ENCODE measurements at regions not wholly inside any gene's neighbourhood (a gene's known extent, or its start where the extent isn't known, plus 50 kb on each side); places are given as distances from the start of the nearest gene placed in this dataset.

- no peak for TF ChIP-seq CTCF (IDR thresholded peaks at IDR 0.05)
- Mint-ChIP-seq H3K9me3 (peaks cover 0 to 4% of the 10 kb centered on the region in 2 donors), H3K27me3 (ENCODE audit: low read depth in 2 of 2) (peaks cover 36 to 44% of the 10 kb centered on the region in 2 donors), H3K4me3 (no peak overlapping the region), H3K36me3 (peaks cover 16% of the 10 kb centered on the region), H3K4me1 (peaks cover 13 to 14% of the 10 kb centered on the region in 2 donors), H3K27ac (no peak overlapping the region)
- ATAC-seq (no peak), DNase-seq (no peak)
- no peaks in the 10 kb centered on the region for H3K4me1 ChIP-seq (ENCODE audit: control insufficient read depth, insufficient read depth, low read length)
- peaks cover 3% of the 10 kb centered on the region for H3K27me3 ChIP-seq (ENCODE audit: control insufficient read depth, insufficient read depth, low read length)
- H3K27ac ChIP-seq (ENCODE audit: low read length), result no peak overlapping the region
- 5% methylated on average over 4 of the region's 4 CpGs for WGBS (ENCODE audit: insufficient coverage)
- H3K36me3 ChIP-seq (ENCODE audit: control insufficient read depth, insufficient read depth, low read length), result no peaks in the 10 kb centered on the region
- H3K4me3 ChIP-seq (ENCODE audit: low read length), result no peak overlapping the region
- intact Hi-C loops (cut with micrococcal nuclease), result no loop called here
- H3K9me3 ChIP-seq (ENCODE audit: control insufficient read depth, insufficient read depth, low read length), result no peaks in the 10 kb centered on the region
Measured at GRCh38 chr1:94614996-94615395, 73.4 kb upstream of the F3 start.

GRCh38 chr1:94614168-94614815 lies 72.7 kb upstream of the F3 start:
- Mint-ChIP-seq H3K27me3 (ENCODE audit: low read depth in 2 of 2) (peaks cover 40 to 51% of the 10 kb centered on the region in 2 donors), H3K27ac (no peak overlapping the region), H3K9me3 (peaks cover 0 to 4% of the 10 kb centered on the region in 2 donors), H3K4me3 (no peak overlapping the region), H3K36me3 (peaks cover 14% of the 10 kb centered on the region), H3K4me1 (peaks cover 13 to 14% of the 10 kb centered on the region in 2 donors)
- Histone ChIP-seq H3K27ac (ENCODE audit: low read length) (no peak overlapping the region), H3K4me1 (ENCODE audit: control insufficient read depth, insufficient read depth, low read length) (no peaks in the 10 kb centered on the region), H3K36me3 (ENCODE audit: control insufficient read depth, insufficient read depth, low read length) (no peaks in the 10 kb centered on the region), H3K27me3 (ENCODE audit: control insufficient read depth, insufficient read depth, low read length) (peaks cover 3% of the 10 kb centered on the region), H3K4me3 (ENCODE audit: low read length) (no peak overlapping the region), H3K9me3 (ENCODE audit: control insufficient read depth, insufficient read depth, low read length) (no peaks in the 10 kb centered on the region)
- ATAC-seq (no peak), DNase-seq (no peak)
- intact Hi-C loops (cut with micrococcal nuclease), result no loop called here
- WGBS (ENCODE audit: insufficient coverage), result 90% methylated on average over 8 of the region's 8 CpGs
- no peak for TF ChIP-seq CTCF (IDR thresholded peaks at IDR 0.05)

- DNase-seq, result no peak
- Mint-ChIP-seq H3K4me1 (peaks cover 9 to 13% of the 10 kb centered on the region in 2 donors), H3K27me3 (ENCODE audit: low read depth in 2 of 2) (peaks cover 36 to 55% of the 10 kb centered on the region in 2 donors), H3K27ac (no peak overlapping the region), H3K4me3 (no peak overlapping the region), H3K9me3 (no peaks in the 10 kb centered on the region), H3K36me3 (no peaks in the 10 kb centered on the region)
- intact Hi-C loops (cut with micrococcal nuclease), result no loop called here
- Histone ChIP-seq H3K36me3 (ENCODE audit: control insufficient read depth, insufficient read depth, low read length) (no peaks in the 10 kb centered on the region), H3K27me3 (ENCODE audit: control insufficient read depth, insufficient read depth, low read length) (peaks cover 3% of the 10 kb centered on the region), H3K4me1 (ENCODE audit: control insufficient read depth, insufficient read depth, low read length) (no peaks in the 10 kb centered on the region), H3K4me3 (ENCODE audit: low read length) (no peak overlapping the region), H3K9me3 (ENCODE audit: control insufficient read depth, insufficient read depth, low read length) (no peaks in the 10 kb centered on the region), H3K27ac (ENCODE audit: low read length) (no peak overlapping the region)
- no peak for TF ChIP-seq CTCF (IDR thresholded peaks at IDR 0.05)
- ATAC-seq, result no peak
- 97% methylated on average over 6 of the region's 7 CpGs for WGBS (ENCODE audit: insufficient coverage)
Measured at GRCh38 chr1:94612525-94613204, 71.1 kb upstream of the F3 start.
